CD14-positive monocyte (primary cell): ENCODE measurements at regions not wholly inside any gene's neighbourhood (a gene's known extent, or its start where the extent isn't known, plus 50 kb on each side); places are given as distances from the start of the nearest gene placed in this dataset.

Experiments
- DNase-seq, 3 donors: peaks; one replicate each; pipeline ENCODE4 v3.0.0-alpha.2; 2011 to 2022
- H2AFZ ChIP-seq: 2 replicates; pipeline ENCODE4 v1.6.0; 2012; ENCODE audit warnings: mild to moderate bottlenecking, low read depth, low read length, inconsistent platforms; ENCODE audit not compliant: insufficient read depth, poor library complexity, severe bottlenecking
- H3K27ac ChIP-seq, 2 donors: 1 replicate in 1 of 2; 2 replicates in 1 of 2; pipeline ENCODE4 v1.5.1; 2012 to 2013; ENCODE audit warnings: low read length in 2 of 2, control low read depth in 1 of 2, inconsistent platforms in 1 of 2, low read depth in 1 of 2, mild to moderate bottlenecking in 1 of 2
- H3K27me3 ChIP-seq, 2 donors: one replicate each; pipeline versions ENCODE4 v1.6.0 to v1.6.1; 2011 to 2013; ENCODE audit warnings: low read length in 2 of 2; ENCODE audit not compliant: control insufficient read depth in 2 of 2, insufficient read depth in 2 of 2
- H3K36me3 ChIP-seq, 2 donors: replicated peaks in 1 of 2; 1 replicate in 1 of 2; 2 replicates in 1 of 2; pipeline versions ENCODE4 v1.5.1 to v1.6.1; 2012 to 2013; ENCODE audit warnings: low read length in 2 of 2, control low read depth in 1 of 2, inconsistent platforms in 1 of 2, mild to moderate bottlenecking in 1 of 2; ENCODE audit not compliant: insufficient read depth in 2 of 2, control insufficient read depth in 1 of 2
- H3K4me1 ChIP-seq, 2 donors: 1 replicate in 1 of 2; 2 replicates in 1 of 2; pipeline versions ENCODE4 v1.5.1 to v1.6.1; 2012 to 2013; ENCODE audit warnings: low read length in 2 of 2, control low read depth in 1 of 2, inconsistent platforms in 1 of 2, mild to moderate bottlenecking in 1 of 2, moderate library complexity in 1 of 2; ENCODE audit not compliant: insufficient read depth in 2 of 2, control insufficient read depth in 1 of 2
- H3K4me2 ChIP-seq: replicated peaks from 2 replicates; pipeline ENCODE3; 2012; ENCODE audit warnings: low read length, moderate library complexity, mild to moderate bottlenecking; ENCODE audit not compliant: poor library complexity, severe bottlenecking; ENCODE audit errors: extremely low read depth
- H3K4me3 ChIP-seq, 3 experiments: fragments of 200-600 bp in 1 of 3; sonication (generic) in 1 of 3; replicated peaks in 1 of 3; 1 replicate in 2 of 3; 2 replicates in 1 of 3; pipeline ENCODE4 v1.5.1; 2011 to 2013; ENCODE audit warnings: low read length in 3 of 3, mild to moderate bottlenecking in 3 of 3, control low read depth in 2 of 3, low read depth in 2 of 3, inconsistent platforms in 1 of 3, moderate library complexity in 1 of 3
- H3K79me2 ChIP-seq: 2 replicates; pipeline ENCODE4 v1.6.0; 2012; ENCODE audit warnings: mild to moderate bottlenecking, control low read depth, inconsistent platforms, low read length, moderate library complexity; ENCODE audit not compliant: insufficient read depth
- H3K9ac ChIP-seq: 2 replicates; pipeline ENCODE4 v1.6.0; 2017; ENCODE audit warnings: low read length, mild to moderate bottlenecking; ENCODE audit not compliant: insufficient read depth, poor library complexity, severe bottlenecking
- H3K9me3 ChIP-seq, 2 donors: replicated peaks in 1 of 2; 1 replicate in 1 of 2; 2 replicates in 1 of 2; pipeline versions ENCODE4 v1.5.1 to v1.6.1; 2012 to 2013; ENCODE audit warnings: low read length in 2 of 2, control low read depth in 1 of 2; ENCODE audit not compliant: control insufficient read depth in 1 of 2, insufficient read depth in 1 of 2
- H4K20me1 ChIP-seq: 2 replicates; pipeline ENCODE4 v1.6.0; 2012; ENCODE audit warnings: mild to moderate bottlenecking, low read length, control low read depth, moderate library complexity; ENCODE audit not compliant: insufficient read depth
- H3K27ac Mint-ChIP-seq, 7 donors: one replicate each; pipeline ENCODE4 v1.8.0; 2020; ENCODE audit warnings: mild to moderate bottlenecking in 7 of 7, mixed read lengths in 7 of 7, moderate library complexity in 6 of 7, inconsistent platforms in 2 of 7
- H3K27me3 Mint-ChIP-seq, 3 donors: one replicate each; pipeline ENCODE4 v1.8.0; 2021 to 2022; ENCODE audit warnings: low read depth in 3 of 3, mild to moderate bottlenecking in 3 of 3, mixed read lengths in 3 of 3, moderate library complexity in 3 of 3, inconsistent platforms in 1 of 3
- H3K36me3 Mint-ChIP-seq, 2 donors: one replicate each; pipeline ENCODE4 v1.8.0; 2020; ENCODE audit warnings: mixed read lengths in 2 of 2, inconsistent platforms in 1 of 2, mild to moderate bottlenecking in 1 of 2
- H3K4me1 Mint-ChIP-seq: one replicate; pipeline ENCODE4 v1.8.0; 2020; ENCODE audit warnings: mild to moderate bottlenecking, mixed read lengths
- H3K4me3 Mint-ChIP-seq, 2 donors: one replicate each; pipeline ENCODE4 v1.8.0; 2020; ENCODE audit warnings: mild to moderate bottlenecking in 2 of 2, mixed read lengths in 2 of 2, moderate library complexity in 1 of 2
- H3K9me3 Mint-ChIP-seq, 7 donors: one replicate each; pipeline ENCODE4 v1.8.0; 2020 to 2022; ENCODE audit warnings: mixed read lengths in 7 of 7, mild to moderate bottlenecking in 6 of 7, moderate library complexity in 6 of 7, inconsistent platforms in 2 of 7
- CTCF ChIP-seq: fragments of 200-600 bp; IDR thresholded peaks from one replicate; pipeline ENCODE4 v1.8.0; 2022; ENCODE audit warnings: antibody characterized with exemption, mild to moderate bottlenecking
- WGBS: methylation state at CpG from one replicate; pipeline ENCODE4 v1.1.5; 2013; ENCODE audit warnings: missing lambda C conversion rate; ENCODE audit not compliant: insufficient coverage; 5-methylcytosine and 5-hydroxymethylcytosine counted together
- intact Hi-C, 2 donors: fragments of 100-400 bp; cut with micrococcal nuclease; formaldehyde crosslinking; loops; one replicate each; pipeline versions ENCODE4 v1.15.0 to v1.15.1; 2023

DNA sequence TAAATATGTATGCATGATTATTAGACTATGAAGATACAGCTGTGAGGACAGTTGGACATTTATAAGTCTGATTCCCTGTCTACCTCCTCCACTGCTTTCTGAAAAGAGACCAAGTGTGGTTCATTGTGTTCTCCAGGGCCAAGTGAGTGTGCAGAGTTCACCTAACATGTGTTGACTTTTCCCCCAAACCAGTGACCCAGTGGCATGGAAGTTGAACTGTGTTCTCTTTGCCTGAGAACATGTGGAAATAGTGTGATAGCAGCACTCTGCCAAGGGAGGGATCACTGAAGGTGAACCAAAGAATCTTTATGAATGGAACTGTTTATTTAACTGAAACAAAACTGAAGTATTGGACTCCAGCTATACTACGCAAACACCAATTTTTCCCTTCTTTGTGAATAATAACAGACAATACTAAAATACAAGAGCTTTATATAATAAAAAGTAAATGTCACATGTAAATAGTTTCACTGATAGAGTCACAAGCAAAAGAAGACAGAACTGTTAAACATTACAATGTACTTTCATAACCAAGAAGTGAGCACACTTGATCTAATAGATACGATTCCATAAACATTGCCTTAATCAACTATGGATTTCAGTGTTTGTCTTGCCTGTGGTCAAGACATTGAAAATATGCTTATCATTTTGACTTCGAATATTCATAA lies 200.3 kb upstream of the FUT9 start:
- TF ChIP-seq CTCF = no peak
- Mint-ChIP-seq H3K4me1 (no peaks in the 10 kb centered on the region), H3K27ac (no peak overlapping the region), H3K9me3 (peaks cover 0 to 6% (median 0%) of the 10 kb centered on the region in 7 donors), H3K4me3 (no peak overlapping the region), H3K36me3 (no peaks in the 10 kb centered on the region), H3K27me3 (peaks cover 0 to 1% (median 0%) of the 10 kb centered on the region in 3 donors)
- H2AFZ ChIP-seq = no peak overlapping the region
- H3K79me2 ChIP-seq = no peaks in the 10 kb centered on the region
- intact Hi-C loops = no loop called here
- H3K27ac ChIP-seq = no peak overlapping the region
- no peak overlapping the region for H3K9ac ChIP-seq
- H3K4me3 ChIP-seq = no peak overlapping the region
- no peak overlapping the region for H3K4me2 ChIP-seq
- H4K20me1 ChIP-seq = no peaks in the 10 kb centered on the region
- no CpG with 5 or more reads among the region's 3 CpGs for WGBS
- no peaks in the 10 kb centered on the region for H3K4me1 ChIP-seq
- H3K27me3 ChIP-seq = no peaks in the 10 kb centered on the region
- H3K9me3 ChIP-seq = no peaks in the 10 kb centered on the region
- no peaks in the 10 kb centered on the region for H3K36me3 ChIP-seq
- DNase-seq = no peak

GRCh38 chr6:95819461-95819860 lies 196.3 kb upstream of the FUT9 start:
- Histone ChIP-seq H3K27ac (no peak overlapping the region), H3K9ac (no peak overlapping the region), H3K4me1 (no peaks in the 10 kb centered on the region), H3K36me3 (no peaks in the 10 kb centered on the region), H3K79me2 (no peaks in the 10 kb centered on the region), H3K9me3 (no peaks in the 10 kb centered on the region), H3K27me3 (no peaks in the 10 kb centered on the region), H3K4me3 (no peak overlapping the region), H2AFZ (no peak overlapping the region), H4K20me1 (no peaks in the 10 kb centered on the region), H3K4me2 (no peak overlapping the region)
- Mint-ChIP-seq H3K9me3 (peaks cover 0 to 2% (median 0%) of the 10 kb centered on the region in 7 donors), H3K27ac (no peak overlapping the region), H3K4me1 (no peaks in the 10 kb centered on the region), H3K36me3 (no peaks in the 10 kb centered on the region), H3K4me3 (no peak overlapping the region), H3K27me3 (no peaks in the 10 kb centered on the region)
- no peak for TF ChIP-seq CTCF
- WGBS = 33% methylated on average over 1 of the region's 4 CpGs
- intact Hi-C loops = no loop called here
- DNase-seq = no peak
